SK-N-SH (cell line): ENCODE measurements at regions not wholly inside any gene's neighbourhood (a gene's known extent, or its start where the extent isn't known, plus 50 kb on each side); places are given as distances from the start of the nearest gene placed in this dataset.

Experiments used
- CHD2 ChIP-seq: fragments of 150-350 bp; IDR thresholded peaks from 2 replicates; pipeline ENCODE4 v1.6.1; 2018; ENCODE audit warnings: low read length; ENCODE audit not compliant: partially characterized antibody
- EZH2phosphoT487 ChIP-seq: fragments of 200-600 bp; sonication (generic); IDR thresholded peaks from 2 replicates; pipeline ENCODE4 v1.6.1; 2017; ENCODE audit warnings: low read depth, mixed run types, mild to moderate bottlenecking, antibody characterized with exemption, moderate library complexity, borderline replicate concordance
- FOXJ3 ChIP-seq: sonication (generic); formaldehyde crosslinking; IDR thresholded peaks from 2 replicates; pipeline ENCODE4 v1.5.1; 2020; ENCODE audit warnings: mild to moderate bottlenecking, missing genetic modification reagents
- FOXM1 ChIP-seq: IDR thresholded peaks from 2 replicates; pipeline ENCODE4 v1.4.0; 2012; ENCODE audit warnings: low read depth, mild to moderate bottlenecking
- RAD21 ChIP-seq: IDR thresholded peaks from 2 replicates; pipeline ENCODE4 v1.6.1; 2012; ENCODE audit warnings: mild to moderate bottlenecking, low read length
- SMC3 ChIP-seq: IDR thresholded peaks from 2 replicates; pipeline ENCODE4 v1.6.1; 2012; ENCODE audit warnings: low read depth, low read length, improper control_type of control experiment
- USF2 ChIP-seq: fragments of 150-350 bp; IDR thresholded peaks from 2 replicates; pipeline ENCODE4 v1.6.1; 2017; ENCODE audit warnings: antibody characterized with exemption, low read length, low read depth, borderline replicate concordance
- YY1 ChIP-seq: IDR thresholded peaks from 2 replicates; pipeline ENCODE4 v1.4.0; 2012; ENCODE audit warnings: low read depth, mild to moderate bottlenecking
- TF ChIP-seq, protein P1 (sequence below): fragments of 200-600 bp; sonication (generic); IDR thresholded peaks from 2 replicates; pipeline ENCODE4 v1.6.1; 2017; ENCODE audit warnings: antibody characterized with exemption, mild to moderate bottlenecking, moderate library complexity
- TF ChIP-seq, protein P2 (sequence below): IDR thresholded peaks from 2 replicates; pipeline ENCODE4 v1.6.1; 2012; ENCODE audit warnings: mild to moderate bottlenecking, low read depth, low read length, moderate library complexity

DNA sequence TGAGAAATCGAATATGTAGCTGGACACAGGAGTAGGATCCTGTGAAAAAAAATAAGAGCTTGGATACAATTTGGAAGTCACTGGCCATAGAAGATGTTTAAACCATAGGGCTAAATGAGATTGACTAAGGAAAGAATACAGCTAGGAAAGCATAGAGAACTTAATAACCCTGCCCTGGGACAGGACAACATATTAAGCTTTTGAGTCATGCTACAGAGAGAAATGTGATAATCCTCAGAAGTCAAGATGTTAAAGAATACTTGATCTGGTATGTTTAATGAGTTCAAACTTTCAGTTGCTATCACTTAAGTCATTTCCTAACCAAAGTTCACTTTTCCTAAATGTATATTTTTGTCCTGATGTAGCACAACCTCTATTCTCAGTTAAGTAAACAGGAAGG, 154.6 kb upstream of the TSHZ2 start:
- TF ChIP-seq, protein P1, sequence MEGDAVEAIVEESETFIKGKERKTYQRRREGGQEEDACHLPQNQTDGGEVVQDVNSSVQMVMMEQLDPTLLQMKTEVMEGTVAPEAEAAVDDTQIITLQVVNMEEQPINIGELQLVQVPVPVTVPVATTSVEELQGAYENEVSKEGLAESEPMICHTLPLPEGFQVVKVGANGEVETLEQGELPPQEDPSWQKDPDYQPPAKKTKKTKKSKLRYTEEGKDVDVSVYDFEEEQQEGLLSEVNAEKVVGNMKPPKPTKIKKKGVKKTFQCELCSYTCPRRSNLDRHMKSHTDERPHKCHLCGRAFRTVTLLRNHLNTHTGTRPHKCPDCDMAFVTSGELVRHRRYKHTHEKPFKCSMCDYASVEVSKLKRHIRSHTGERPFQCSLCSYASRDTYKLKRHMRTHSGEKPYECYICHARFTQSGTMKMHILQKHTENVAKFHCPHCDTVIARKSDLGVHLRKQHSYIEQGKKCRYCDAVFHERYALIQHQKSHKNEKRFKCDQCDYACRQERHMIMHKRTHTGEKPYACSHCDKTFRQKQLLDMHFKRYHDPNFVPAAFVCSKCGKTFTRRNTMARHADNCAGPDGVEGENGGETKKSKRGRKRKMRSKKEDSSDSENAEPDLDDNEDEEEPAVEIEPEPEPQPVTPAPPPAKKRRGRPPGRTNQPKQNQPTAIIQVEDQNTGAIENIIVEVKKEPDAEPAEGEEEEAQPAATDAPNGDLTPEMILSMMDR = no peak
- TF ChIP-seq SMC3 (no peak), EZH2phosphoT487 (no peak), USF2 (no peak), CHD2 (no peak), RAD21 (no peak), FOXM1 (no peak), FOXJ3 (CRISPR knock-in tag) (no peak), YY1 (no peak)
- TF ChIP-seq, protein P2, sequence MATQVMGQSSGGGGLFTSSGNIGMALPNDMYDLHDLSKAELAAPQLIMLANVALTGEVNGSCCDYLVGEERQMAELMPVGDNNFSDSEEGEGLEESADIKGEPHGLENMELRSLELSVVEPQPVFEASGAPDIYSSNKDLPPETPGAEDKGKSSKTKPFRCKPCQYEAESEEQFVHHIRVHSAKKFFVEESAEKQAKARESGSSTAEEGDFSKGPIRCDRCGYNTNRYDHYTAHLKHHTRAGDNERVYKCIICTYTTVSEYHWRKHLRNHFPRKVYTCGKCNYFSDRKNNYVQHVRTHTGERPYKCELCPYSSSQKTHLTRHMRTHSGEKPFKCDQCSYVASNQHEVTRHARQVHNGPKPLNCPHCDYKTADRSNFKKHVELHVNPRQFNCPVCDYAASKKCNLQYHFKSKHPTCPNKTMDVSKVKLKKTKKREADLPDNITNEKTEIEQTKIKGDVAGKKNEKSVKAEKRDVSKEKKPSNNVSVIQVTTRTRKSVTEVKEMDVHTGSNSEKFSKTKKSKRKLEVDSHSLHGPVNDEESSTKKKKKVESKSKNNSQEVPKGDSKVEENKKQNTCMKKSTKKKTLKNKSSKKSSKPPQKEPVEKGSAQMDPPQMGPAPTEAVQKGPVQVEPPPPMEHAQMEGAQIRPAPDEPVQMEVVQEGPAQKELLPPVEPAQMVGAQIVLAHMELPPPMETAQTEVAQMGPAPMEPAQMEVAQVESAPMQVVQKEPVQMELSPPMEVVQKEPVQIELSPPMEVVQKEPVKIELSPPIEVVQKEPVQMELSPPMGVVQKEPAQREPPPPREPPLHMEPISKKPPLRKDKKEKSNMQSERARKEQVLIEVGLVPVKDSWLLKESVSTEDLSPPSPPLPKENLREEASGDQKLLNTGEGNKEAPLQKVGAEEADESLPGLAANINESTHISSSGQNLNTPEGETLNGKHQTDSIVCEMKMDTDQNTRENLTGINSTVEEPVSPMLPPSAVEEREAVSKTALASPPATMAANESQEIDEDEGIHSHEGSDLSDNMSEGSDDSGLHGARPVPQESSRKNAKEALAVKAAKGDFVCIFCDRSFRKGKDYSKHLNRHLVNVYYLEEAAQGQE = no peak
